ENCODE measurements at regions not wholly inside any gene's neighbourhood (a gene's known extent, or its start where the extent isn't known, plus 50 kb on each side); places are given as distances from the start of the nearest gene placed in this dataset.

DNA sequence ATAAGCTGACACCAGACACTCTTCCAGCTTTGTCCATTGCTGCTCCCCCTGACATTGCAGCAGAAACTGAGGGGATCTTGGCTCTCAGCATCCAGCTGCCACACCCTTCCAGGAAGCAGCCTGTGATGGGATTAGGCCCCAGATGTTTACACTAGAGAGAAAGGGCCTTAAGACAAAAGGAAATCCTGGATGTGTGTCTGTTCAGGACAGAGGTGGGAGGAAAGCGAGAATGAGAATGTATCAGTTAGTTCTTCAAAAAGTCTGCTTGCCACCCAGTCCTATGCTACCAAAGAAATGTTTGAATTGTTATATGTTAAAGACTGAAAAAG, 58.8 kb downstream of the HES1 start:
- no peak overlapping the region for H3K4me3 ChIP-seq (ENCODE audit: low read length)
- no peaks in the 10 kb centered on the region for H3K36me3 Mint-ChIP-seq (ENCODE audit: low read depth)
- H3K27ac ChIP-seq (ENCODE audit: low read depth, low read length): no peak overlapping the region
- no peaks in the 10 kb centered on the region for H3K9me3 ChIP-seq (ENCODE audit: control insufficient read depth, low read length)
- no peaks in the 10 kb centered on the region for H3K9me3 Mint-ChIP-seq
- peaks cover 4% of the 10 kb centered on the region for H3K27me3 Mint-ChIP-seq (ENCODE audit: insufficient read depth)
- no peaks in the 10 kb centered on the region for H3K36me3 ChIP-seq (ENCODE audit: control insufficient read depth, insufficient read depth, low read length)
- 75 to 100% methylated on average over 1 of the region's 1 CpG for WGBS, 2 experiments (ENCODE audit: insufficient coverage in 1 of 2, insufficient read length in 1 of 2)
- no peak overlapping the region for H3K4me3 Mint-ChIP-seq
- no peak overlapping the region for H3K27ac Mint-ChIP-seq
- no peak overlapping the region for H3K9ac ChIP-seq (ENCODE audit: extremely low read depth, low read length, poor library complexity, severe bottlenecking)
- no peak for DNase-seq
- TF ChIP-seq, protein P1, sequence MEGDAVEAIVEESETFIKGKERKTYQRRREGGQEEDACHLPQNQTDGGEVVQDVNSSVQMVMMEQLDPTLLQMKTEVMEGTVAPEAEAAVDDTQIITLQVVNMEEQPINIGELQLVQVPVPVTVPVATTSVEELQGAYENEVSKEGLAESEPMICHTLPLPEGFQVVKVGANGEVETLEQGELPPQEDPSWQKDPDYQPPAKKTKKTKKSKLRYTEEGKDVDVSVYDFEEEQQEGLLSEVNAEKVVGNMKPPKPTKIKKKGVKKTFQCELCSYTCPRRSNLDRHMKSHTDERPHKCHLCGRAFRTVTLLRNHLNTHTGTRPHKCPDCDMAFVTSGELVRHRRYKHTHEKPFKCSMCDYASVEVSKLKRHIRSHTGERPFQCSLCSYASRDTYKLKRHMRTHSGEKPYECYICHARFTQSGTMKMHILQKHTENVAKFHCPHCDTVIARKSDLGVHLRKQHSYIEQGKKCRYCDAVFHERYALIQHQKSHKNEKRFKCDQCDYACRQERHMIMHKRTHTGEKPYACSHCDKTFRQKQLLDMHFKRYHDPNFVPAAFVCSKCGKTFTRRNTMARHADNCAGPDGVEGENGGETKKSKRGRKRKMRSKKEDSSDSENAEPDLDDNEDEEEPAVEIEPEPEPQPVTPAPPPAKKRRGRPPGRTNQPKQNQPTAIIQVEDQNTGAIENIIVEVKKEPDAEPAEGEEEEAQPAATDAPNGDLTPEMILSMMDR (conservative IDR thresholded peaks at IDR 0.05): no peak
- H3K4me1 ChIP-seq (ENCODE audit: control insufficient read depth, insufficient read depth, low read length): peaks cover 11% of the 10 kb centered on the region
- H3K27me3 ChIP-seq (ENCODE audit: control insufficient read depth, insufficient read depth, low read length, poor library complexity, severe bottlenecking): no peaks in the 10 kb centered on the region
- peaks cover 19% of the 10 kb centered on the region for H3K4me1 Mint-ChIP-seq

DNA sequence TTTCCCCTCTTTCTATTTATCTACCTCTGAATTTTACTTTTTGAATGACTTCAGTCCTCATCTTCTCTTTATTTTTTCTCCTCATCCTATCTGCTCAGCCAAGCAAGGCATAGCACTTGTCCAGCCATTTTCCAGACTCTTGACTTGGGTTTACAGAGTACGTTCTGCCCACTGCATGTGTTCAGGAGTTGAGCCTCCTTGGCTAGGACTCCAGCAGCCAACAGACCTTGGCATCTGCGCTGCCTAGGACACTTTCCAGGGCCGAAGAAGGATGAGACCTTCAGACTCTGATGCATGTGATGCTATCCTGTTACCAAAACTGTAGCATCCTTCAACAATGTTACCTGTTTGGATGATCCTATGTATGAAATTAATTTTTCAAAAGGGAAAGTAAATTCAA, 59.7 kb downstream of the HES1 start:
- Histone ChIP-seq H3K27me3 (ENCODE audit: control insufficient read depth, insufficient read depth, low read length, poor library complexity, severe bottlenecking) (no peaks in the 10 kb centered on the region), H3K27ac (ENCODE audit: low read depth, low read length) (no peak overlapping the region), H3K4me3 (ENCODE audit: low read length) (no peak overlapping the region), H3K4me1 (ENCODE audit: control insufficient read depth, insufficient read depth, low read length) (peaks cover 14% of the 10 kb centered on the region), H3K36me3 (ENCODE audit: control insufficient read depth, insufficient read depth, low read length) (no peaks in the 10 kb centered on the region), H3K9ac (ENCODE audit: extremely low read depth, low read length, poor library complexity, severe bottlenecking) (no peak overlapping the region), H3K9me3 (ENCODE audit: control insufficient read depth, low read length) (no peaks in the 10 kb centered on the region)
- H3K9me3 Mint-ChIP-seq: no peaks in the 10 kb centered on the region
- peaks cover 25% of the 10 kb centered on the region for H3K4me1 Mint-ChIP-seq
- H3K4me3 Mint-ChIP-seq: no peak overlapping the region
- peaks cover 4% of the 10 kb centered on the region for H3K27me3 Mint-ChIP-seq (ENCODE audit: insufficient read depth)
- no peaks in the 10 kb centered on the region for H3K36me3 Mint-ChIP-seq (ENCODE audit: low read depth)
- WGBS, 2 experiments (ENCODE audit: insufficient coverage in 1 of 2, insufficient read length in 1 of 2): 95 to 96% methylated on average over 3 of the region's 3 CpGs
- DNase-seq: no peak
- TF ChIP-seq, protein P1 (conservative IDR thresholded peaks at IDR 0.05): no peak
- H3K27ac Mint-ChIP-seq: no peak overlapping the region

DNA sequence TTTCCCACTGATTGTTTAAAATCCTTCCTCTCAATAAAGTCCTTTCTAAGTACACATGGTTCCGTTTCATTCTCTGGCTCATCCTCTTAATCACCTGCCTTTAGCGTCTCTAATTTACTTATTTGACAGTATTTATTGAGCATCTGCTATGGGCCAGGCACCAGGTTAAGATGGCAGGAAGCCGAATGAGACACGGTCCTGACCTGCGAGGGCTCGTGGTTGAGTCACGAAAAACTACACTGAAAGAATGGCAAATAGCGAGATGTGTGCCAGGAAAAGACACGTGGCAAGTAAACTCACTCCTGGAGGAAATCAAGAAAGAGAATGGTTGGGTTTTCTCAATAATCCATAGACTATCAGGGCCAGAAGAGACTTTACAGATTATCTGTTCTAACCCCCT, 60.9 kb downstream of the HES1 start:
- 95 to 99% methylated on average over 9 of the region's 9 CpGs for WGBS, 2 experiments (ENCODE audit: insufficient coverage in 1 of 2, insufficient read length in 1 of 2)
- no peaks in the 10 kb centered on the region for H3K36me3 ChIP-seq (ENCODE audit: control insufficient read depth, insufficient read depth, low read length)
- Mint-ChIP-seq H3K27me3 (ENCODE audit: insufficient read depth) (peaks cover 4% of the 10 kb centered on the region), H3K4me3 (no peak overlapping the region), H3K36me3 (ENCODE audit: low read depth) (no peaks in the 10 kb centered on the region), H3K4me1 (peaks cover 34% of the 10 kb centered on the region), H3K9me3 (no peaks in the 10 kb centered on the region), H3K27ac (no peak overlapping the region)
- TF ChIP-seq, protein P1 (conservative IDR thresholded peaks at IDR 0.05): no peak
- no peak overlapping the region for H3K9ac ChIP-seq (ENCODE audit: extremely low read depth, low read length, poor library complexity, severe bottlenecking)
- no peak for DNase-seq
- no peaks in the 10 kb centered on the region for H3K9me3 ChIP-seq (ENCODE audit: control insufficient read depth, low read length)
- H3K4me3 ChIP-seq (ENCODE audit: low read length): no peak overlapping the region
- peaks cover 18% of the 10 kb centered on the region for H3K4me1 ChIP-seq (ENCODE audit: control insufficient read depth, insufficient read depth, low read length)
- H3K27me3 ChIP-seq (ENCODE audit: control insufficient read depth, insufficient read depth, low read length, poor library complexity, severe bottlenecking): no peaks in the 10 kb centered on the region
- H3K27ac ChIP-seq (ENCODE audit: low read depth, low read length): no peak overlapping the region
